ENCODE measurements at regions not wholly inside any gene's neighbourhood (a gene's known extent, or its start where the extent isn't known, plus 50 kb on each side); places are given as distances from the start of the nearest gene placed in this dataset.
A peak's percentile ranks its signal among the peaks of the same experiment; 100 is the strongest.

- no peak overlapping the region for H3K27ac ChIP-seq
- no peak for TF ChIP-seq ZFX (IDR thresholded peaks at IDR 0.05)
- TF ChIP-seq, protein P1, sequence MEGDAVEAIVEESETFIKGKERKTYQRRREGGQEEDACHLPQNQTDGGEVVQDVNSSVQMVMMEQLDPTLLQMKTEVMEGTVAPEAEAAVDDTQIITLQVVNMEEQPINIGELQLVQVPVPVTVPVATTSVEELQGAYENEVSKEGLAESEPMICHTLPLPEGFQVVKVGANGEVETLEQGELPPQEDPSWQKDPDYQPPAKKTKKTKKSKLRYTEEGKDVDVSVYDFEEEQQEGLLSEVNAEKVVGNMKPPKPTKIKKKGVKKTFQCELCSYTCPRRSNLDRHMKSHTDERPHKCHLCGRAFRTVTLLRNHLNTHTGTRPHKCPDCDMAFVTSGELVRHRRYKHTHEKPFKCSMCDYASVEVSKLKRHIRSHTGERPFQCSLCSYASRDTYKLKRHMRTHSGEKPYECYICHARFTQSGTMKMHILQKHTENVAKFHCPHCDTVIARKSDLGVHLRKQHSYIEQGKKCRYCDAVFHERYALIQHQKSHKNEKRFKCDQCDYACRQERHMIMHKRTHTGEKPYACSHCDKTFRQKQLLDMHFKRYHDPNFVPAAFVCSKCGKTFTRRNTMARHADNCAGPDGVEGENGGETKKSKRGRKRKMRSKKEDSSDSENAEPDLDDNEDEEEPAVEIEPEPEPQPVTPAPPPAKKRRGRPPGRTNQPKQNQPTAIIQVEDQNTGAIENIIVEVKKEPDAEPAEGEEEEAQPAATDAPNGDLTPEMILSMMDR (conservative IDR thresholded peaks at IDR 0.05) = no peak
Observed at GRCh38 chr19:32258167-32258566, 87.2 kb upstream of the ZNF507 start.

DNA sequence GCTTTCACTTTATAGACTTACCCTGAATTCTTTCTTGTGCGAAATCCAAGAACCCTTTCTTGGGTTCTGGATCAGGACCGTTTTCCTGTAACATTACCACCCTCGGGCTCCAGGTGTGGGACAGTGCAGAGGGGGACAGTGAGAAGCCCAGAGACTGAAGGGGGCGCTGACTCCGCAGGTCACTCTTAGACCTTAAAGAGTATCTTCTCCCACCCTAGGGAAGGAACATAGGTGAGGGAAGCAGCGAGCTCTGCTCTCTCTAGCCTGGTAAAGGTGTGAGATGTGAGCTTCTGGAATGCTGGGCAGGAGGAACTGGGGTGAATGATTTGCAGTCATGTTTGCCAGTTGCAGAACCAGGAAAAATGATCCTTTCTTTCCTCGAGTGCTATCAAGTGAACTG lies 80.8 kb upstream of the ZNF507 start:
- H3K27ac ChIP-seq = no peak overlapping the region
- TF ChIP-seq, protein P1 (conservative IDR thresholded peaks at IDR 0.05) = no peak
- no peak for TF ChIP-seq ZFX (IDR thresholded peaks at IDR 0.05)

GRCh38 chr19:32265995-32266394 lies 79.4 kb upstream of the ZNF507 start:
- H3K27ac ChIP-seq = no peak overlapping the region
- TF ChIP-seq ZFX (IDR thresholded peaks at IDR 0.05) = no peak
- TF ChIP-seq, protein P1 (conservative IDR thresholded peaks at IDR 0.05) = no peak

DNA sequence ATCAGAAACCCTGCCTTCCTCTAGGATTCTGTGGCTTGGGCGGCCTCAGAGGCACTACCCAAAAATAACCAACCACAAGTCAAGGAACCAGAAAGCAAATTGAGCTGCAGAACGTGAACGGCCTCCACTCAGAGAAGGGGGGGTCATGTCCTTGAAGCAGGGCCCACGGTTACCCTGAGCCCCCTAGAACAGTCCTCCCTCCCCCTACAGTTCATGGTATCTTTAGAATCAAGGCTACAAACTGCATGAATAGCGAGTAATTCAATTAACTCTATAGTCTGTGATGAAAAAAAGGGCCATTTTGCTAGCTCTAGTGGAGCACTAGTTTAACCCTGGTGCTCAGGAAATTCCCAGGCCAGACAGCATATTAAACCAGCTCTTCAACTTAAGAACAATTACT lies 79.0 kb upstream of the ZNF507 start:
- TF ChIP-seq ZFX (IDR thresholded peaks at IDR 0.05) = no peak
- TF ChIP-seq, protein P1 (conservative IDR thresholded peaks at IDR 0.05) = no peak
- H3K27ac ChIP-seq = no peak overlapping the region

DNA sequence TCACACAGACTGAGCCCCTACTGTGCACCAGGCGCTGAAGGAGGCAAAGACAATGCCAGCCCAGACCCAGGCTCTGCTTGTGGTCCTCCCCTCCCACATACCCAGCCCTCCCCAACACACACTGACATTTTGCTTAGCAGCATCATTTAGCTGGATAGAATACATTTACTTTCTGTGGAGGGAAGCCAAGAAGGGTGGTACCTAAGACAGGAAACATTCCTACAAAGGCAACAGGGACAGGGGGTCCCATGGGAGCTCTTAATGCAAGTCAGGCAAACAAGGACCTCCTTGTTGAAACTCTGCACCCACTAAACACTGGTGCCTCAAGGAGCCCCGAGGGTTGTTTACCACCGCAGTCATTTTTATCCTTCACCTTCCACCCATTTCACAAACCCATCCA lies 77.0 kb upstream of the ZNF507 start:
- no peak overlapping the region for H3K27ac ChIP-seq
- TF ChIP-seq, protein P1 (conservative IDR thresholded peaks at IDR 0.05) = no peak
- no peak for TF ChIP-seq ZFX (IDR thresholded peaks at IDR 0.05)

DNA sequence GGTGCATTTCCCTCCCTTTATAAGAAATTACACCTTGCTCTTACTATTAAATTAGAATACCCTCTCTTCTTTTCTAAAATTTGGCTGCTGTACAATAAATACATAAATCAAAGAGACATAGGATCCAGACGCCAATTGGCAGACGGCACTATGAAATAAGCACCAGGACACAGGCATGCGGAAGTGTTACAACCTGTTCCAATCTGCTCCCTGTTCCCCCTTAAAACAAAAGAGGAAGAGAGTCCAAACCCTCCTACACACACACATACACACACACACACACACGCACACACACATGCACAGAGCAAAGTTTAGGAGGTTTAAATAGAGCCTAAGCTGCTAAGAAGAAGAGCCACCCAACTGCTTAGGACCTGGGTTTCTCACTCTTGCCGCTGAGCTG lies 75.6 kb upstream of the ZNF507 start:
- TF ChIP-seq, protein P1 (conservative IDR thresholded peaks at IDR 0.05) = no peak
- TF ChIP-seq ZFX (IDR thresholded peaks at IDR 0.05) = no peak
- H3K27ac ChIP-seq = peak overlapping the region; percentile 56; the same call in 1 of the 2 replicates

DNA sequence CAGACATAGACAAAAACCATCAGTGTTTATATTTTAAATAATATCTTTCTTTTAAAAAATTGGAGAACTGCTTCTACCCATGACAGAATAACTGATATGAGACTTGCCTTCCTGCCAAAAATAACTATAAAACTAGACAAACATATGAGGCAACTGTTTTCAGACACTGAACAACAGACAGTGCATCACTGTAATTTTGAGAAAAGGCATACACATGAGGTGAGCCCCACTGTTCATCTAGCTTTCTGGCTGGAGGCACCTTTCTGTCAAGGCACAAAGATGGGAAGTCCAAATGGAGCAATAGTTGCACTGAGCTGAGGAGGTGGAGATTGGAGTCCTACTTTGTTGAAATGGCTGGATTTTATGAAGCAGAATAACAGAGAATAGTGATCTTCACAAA lies 71.9 kb upstream of the ZNF507 start:
- H3K27ac ChIP-seq = no peak overlapping the region
- TF ChIP-seq, protein P1 (conservative IDR thresholded peaks at IDR 0.05) = no peak
- TF ChIP-seq ZFX (IDR thresholded peaks at IDR 0.05) = no peak

All from C4-2B (cell line).